ENCODE measurements at regions not wholly inside any gene's neighbourhood (a gene's known extent, or its start where the extent isn't known, plus 50 kb on each side); places are given as distances from the start of the nearest gene placed in this dataset.

GRCh38 chr10:21166557-21167287 lies 269.6 kb upstream of the NEBL start:
- TF ChIP-seq POLR2A (IDR thresholded peaks at IDR 0.05) (no peak), CTCF (IDR thresholded peaks at IDR 0.05) (no peak), POLR2AphosphoS5 (IDR thresholded peaks at IDR 0.05) (peak in 2 of 3 donors; percentile 30 to 32), EP300 (IDR thresholded peaks at IDR 0.05) (no peak)

All from stomach (tissue), 4 donors.